HG03159 (cell line): ENCODE measurements at regions not wholly inside any gene's neighbourhood (a gene's known extent, or its start where the extent isn't known, plus 50 kb on each side); places are given as distances from the start of the nearest gene placed in this dataset.
"Not testable (repeated sequence)": the region's sequence is repeated elsewhere in the genome, so short reads cannot be mapped to it uniquely, and the experiment has no call there.

Experiments
- ATAC-seq: cut with Tn5 transposase; IDR thresholded peaks from one replicate; pipeline ENCODE4 v1.9.1; 2021; ENCODE audit warnings: mild to moderate bottlenecking, moderate library complexity; ENCODE audit not compliant: unreplicated experiment

DNA sequence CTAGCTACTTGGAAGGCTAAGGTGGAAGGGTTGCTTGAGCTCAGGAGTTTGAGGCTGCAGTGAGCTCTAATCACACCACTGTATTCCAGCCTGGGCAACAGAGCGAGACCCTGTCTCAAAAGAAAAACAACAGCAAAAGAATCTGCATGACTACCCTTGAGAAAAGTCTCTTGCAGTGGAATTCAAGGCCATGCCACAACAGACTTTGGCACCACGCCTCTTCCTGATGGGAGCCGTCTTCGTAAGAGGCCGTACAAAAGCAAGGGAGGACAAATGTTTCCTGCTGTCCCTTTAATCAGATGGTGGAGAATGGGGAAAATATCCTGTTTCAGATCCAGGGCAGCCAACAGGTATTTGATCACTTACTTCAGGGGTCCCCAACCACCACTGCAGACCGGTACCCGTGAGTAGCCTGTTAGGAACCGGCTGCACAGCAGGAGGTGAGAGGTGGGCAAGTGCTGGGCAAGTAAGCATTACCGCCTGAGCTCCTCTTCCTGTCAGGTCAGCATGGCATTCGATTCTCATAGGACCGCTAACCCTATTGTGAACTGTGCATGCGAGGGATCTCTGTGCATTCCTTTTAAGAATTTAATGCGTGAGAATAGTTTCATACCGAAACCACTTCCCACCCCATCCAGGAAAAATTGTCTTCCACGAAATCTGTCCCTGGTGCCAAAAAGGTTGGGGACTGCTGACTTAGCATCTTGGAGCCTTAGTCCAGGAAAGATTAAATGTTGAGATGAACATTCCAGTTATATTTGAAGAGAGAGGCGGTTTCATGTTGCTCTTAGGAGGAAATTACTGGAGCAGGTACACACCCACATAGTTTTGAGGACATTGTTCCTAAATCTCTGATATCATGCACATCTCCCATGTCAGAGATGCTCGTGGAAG lies 94.4 kb upstream of the XPO1 start:
- ATAC-seq = no peak

GRCh38 chr2:61631321-61631720 lies 93.2 kb upstream of the XPO1 start:
- no peak for ATAC-seq

DNA sequence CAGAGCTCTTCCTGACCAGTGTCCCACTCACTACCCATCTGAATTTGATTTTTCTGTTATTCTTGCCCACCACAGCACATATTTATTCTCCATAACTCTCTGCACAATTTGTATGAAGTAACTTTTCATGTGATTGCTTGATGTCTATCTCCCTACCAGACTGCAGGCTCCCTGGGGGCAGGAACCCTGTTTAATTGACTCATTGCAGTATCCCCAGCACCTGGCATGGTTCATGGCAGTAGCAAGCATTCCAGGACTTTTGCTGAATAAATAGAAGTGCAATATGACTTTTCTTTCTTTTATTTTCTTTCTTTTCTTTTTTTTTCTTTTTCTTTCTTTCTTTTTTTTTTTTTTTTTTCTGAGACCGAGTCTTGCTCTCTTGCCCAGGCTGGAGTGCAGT lies 88.7 kb upstream of the XPO1 start:
- ATAC-seq = no peak

DNA sequence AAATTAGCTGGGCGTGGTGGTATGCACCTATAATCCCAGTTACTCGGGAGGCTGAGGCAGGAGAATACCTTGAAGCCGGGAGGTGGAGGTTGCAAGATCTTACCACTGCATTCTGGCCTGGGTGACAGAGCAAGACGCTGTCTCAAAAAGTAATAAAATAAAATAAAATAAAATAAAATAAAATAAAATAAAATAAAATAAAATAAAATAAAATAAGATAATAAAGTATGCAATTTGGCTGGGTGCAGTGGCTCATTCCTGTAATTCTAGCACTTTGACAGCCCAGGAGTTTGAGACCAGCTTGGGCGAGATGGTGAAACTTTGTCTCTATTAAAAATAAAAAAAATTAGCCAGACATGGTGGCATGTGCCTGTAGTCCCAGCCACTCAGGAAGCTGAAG lies 85.6 kb upstream of the XPO1 start:
- ATAC-seq = no peak

- ATAC-seq = no peak
Observed at GRCh38 chr2:61620244-61621159, 82.3 kb upstream of the XPO1 start.

- ATAC-seq = no peak
Observed at GRCh38 chr2:61619561-61619960, 81.4 kb upstream of the XPO1 start.

- no peak for ATAC-seq
Observed at GRCh38 chr2:61617610-61618009, 79.5 kb upstream of the XPO1 start.

- ATAC-seq = no peak
Observed at GRCh38 chr2:61605245-61605644, 67.1 kb upstream of the XPO1 start.

- no peak for ATAC-seq
Observed at GRCh38 chr2:61604433-61604832, 66.3 kb upstream of the XPO1 start.

DNA sequence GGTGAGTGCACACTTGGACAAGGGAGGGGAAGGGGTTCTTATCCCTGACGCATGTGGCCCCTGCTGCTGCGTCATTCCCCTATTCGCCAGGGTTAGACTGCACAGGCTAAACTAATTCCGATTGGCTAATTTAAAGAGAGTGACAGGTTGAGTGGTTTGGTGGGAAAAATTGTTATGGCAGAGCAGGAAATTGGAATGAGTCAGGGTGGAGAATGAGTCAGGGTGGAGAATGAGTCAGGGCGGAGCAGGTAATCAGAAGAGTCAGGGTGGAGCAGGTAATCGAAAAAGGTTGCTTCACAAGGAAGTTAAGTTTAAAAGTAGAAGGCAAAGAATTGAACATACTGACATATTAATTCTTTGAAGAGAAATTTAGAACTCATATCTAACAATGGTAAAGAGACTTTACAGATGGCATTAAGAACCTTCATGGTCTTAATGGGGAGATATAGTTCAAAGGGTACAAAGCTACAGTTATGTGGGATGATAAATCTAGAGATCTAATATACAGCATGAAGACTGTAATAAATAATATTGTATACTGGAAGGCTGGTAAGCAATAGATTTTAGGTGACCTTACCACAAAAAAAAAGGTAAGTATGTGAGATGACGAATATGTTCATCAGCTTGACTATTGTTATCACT lies 60.5 kb upstream of the XPO1 start:
- ATAC-seq = not testable (repeated sequence)

DNA sequence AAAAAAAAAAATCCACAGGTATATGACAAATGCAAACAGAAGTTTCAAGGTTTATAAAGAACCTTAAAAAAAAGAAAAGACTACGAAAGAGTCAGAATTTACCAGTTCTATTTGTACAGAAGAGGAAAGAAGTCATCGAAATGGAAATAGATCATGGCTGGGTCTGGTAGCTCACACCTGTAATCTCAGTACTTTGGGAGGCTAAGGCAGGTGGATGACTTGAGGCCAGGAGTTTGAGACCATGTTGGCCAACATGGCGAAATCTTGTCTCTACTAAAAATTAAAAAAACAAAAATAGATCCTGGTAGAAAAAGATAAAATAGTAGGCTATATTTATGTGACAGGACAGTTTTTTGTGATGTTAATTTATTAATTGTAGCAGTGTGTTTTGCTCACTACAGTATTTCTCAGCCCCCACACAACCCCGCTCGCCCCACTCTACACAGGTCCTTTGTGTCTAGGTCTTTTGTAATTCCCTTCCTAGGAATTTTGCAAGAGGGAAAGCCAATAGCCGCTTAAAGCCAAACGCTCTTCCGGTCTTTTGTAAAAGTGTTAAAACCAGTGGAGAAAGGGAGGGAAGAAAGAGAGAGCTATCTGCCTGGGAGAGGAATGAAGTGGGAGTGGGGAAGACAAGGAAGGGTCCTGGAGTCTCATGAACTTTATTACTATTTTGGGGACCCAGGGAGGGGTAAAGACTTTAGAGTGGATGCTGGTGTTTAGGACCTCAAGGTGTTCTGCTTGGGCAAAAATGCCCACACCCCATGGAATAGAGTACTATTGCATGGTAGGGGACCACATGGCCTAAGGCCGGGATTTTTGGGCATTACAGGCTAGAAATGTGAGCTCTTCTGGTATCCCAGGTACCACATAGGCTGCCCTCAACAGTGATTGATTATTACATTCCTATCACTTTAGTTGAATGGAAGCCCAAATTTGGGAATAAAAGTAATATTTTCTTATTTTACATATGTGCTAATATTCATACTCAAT lies 59.4 kb upstream of the XPO1 start:
- ATAC-seq = no peak

GRCh38 chr2:61594201-61594600 lies 56.0 kb upstream of the XPO1 start:
- not testable (repeated sequence) for ATAC-seq

- ATAC-seq = not testable (repeated sequence)
Observed at GRCh38 chr2:61593648-61594047, 55.5 kb upstream of the XPO1 start.

GRCh38 chr2:61590214-61590613 lies 52.1 kb upstream of the XPO1 start:
- no peak for ATAC-seq

GRCh38 chr2:61588566-61588965 lies 50.4 kb upstream of the XPO1 start:
- ATAC-seq = no peak
